HCT116 (cell line): ENCODE measurements at regions not wholly inside any gene's neighbourhood (a gene's known extent, or its start where the extent isn't known, plus 50 kb on each side); places are given as distances from the start of the nearest gene placed in this dataset.

Source experiments
- ATAC-seq: fragments of 200-7000 bp; cut with Tn5 transposase; 2 replicates; pipeline ENCODE4 v1.9.1; 2020; ENCODE audit warnings: mild to moderate bottlenecking, moderate library complexity
- BruUV-seq: library from RNA; stranded (reverse); fragments of 400-500 nt; replicated peaks from 2 replicates; lab custom pipeline; 2021; lab: Mats Ljungman, UMichigan
- CTCF ChIA-PET: fragments of 300-600 bp; sonication (Branson Sonifier 250); formaldehyde crosslinking; loops from one replicate; lab custom pipeline; 2021; ENCODE audit warnings: antibody characterized with exemption; lab: Charles Lee
- POLR2A ChIA-PET: fragments of 300-600, 350-600 bp; sonication (Branson Sonifier 250); formaldehyde crosslinking; loops from one replicate; lab custom pipeline; 2021; ENCODE audit warnings: antibody characterized with exemption; lab: Charles Lee
- RAD21 ChIA-PET, 2 experiments: fragments of 300-600 bp; sonication (Branson Sonifier 250); formaldehyde crosslinking; loops; one replicate each; lab custom pipeline; 2023; ENCODE audit warnings: low total read pairs in 2 of 2; ENCODE audit not compliant: uncharacterized antibody in 2 of 2, unreplicated experiment in 2 of 2, low non-redundant PET in 1 of 2; lab: Charles Lee
- DNase-seq: peaks from one replicate; pipeline ENCODE4 v3.0.0-alpha.2; 2010; ENCODE audit warnings: low read depth, low spot score
- H2AFZ ChIP-seq: fragments of 200-600 bp; shearing (Covaris generic), sonication (generic); 2 replicates; pipeline ENCODE4 v1.6.1; 2017; ENCODE audit warnings: low read depth, mixed run types, mixed read lengths, antibody characterized with exemption, low read length; ENCODE audit not compliant: poor library complexity, severe bottlenecking
- H3K27ac ChIP-seq: 2 replicates; pipeline ENCODE4 v1.5.1; 2012; ENCODE audit warnings: low read depth, low read length
- H3K27me3 ChIP-seq: fragments of 200-600 bp; sonication (generic); 2 replicates; pipeline ENCODE4 v1.6.1; 2016; ENCODE audit warnings: mixed run types, low read length, mixed read lengths; ENCODE audit not compliant: insufficient read depth
- H3K36me3 ChIP-seq, 2 experiments: fragments of 200-500 bp in 1 of 2; fragments of 200-600 bp in 1 of 2; sonication (Bioruptor generic) in 1 of 2; sonication (generic) in 1 of 2; 2 replicates each; pipeline versions ENCODE4 v1.5.1 to v1.6.1; 2014 to 2016; ENCODE audit warnings: low read length in 2 of 2, inconsistent platforms in 1 of 2, mixed read lengths in 1 of 2, mixed run types in 1 of 2; ENCODE audit not compliant: insufficient read depth in 2 of 2, control insufficient read depth in 1 of 2
- H3K4me1 ChIP-seq, 2 experiments: fragments of 200-600 bp in 1 of 2; sonication (generic) in 1 of 2; 2 replicates each; pipeline versions ENCODE4 v1.5.1 to v1.6.1; 2012 to 2017; ENCODE audit warnings: low read length in 2 of 2, inconsistent platforms in 1 of 2, mild to moderate bottlenecking in 1 of 2, mixed read lengths in 1 of 2, mixed run types in 1 of 2, moderate library complexity in 1 of 2; ENCODE audit not compliant: insufficient read depth in 2 of 2, control insufficient read depth in 1 of 2
- H3K4me2 ChIP-seq: fragments of 200-600 bp; sonication (generic); 2 replicates; pipeline ENCODE4 v1.6.1; 2017; ENCODE audit warnings: mixed run types, low read length, mixed read lengths
- H3K4me3 ChIP-seq, 2 experiments: fragments of 200-600 bp in 1 of 2; sonication (generic) in 1 of 2; replicated peaks in 1 of 2; 2 replicates each; pipeline ENCODE4 v1.5.1; 2011 to 2016; ENCODE audit warnings: low read length in 2 of 2, control low read depth in 1 of 2, low read depth in 1 of 2, mild to moderate bottlenecking in 1 of 2, mixed read lengths in 1 of 2, mixed run types in 1 of 2
- H3K79me2 ChIP-seq: fragments of 200-600 bp; sonication (generic); 2 replicates; pipeline ENCODE4 v1.6.1; 2017; ENCODE audit warnings: mild to moderate bottlenecking, mixed run types, low read length, moderate library complexity, mixed read lengths; ENCODE audit not compliant: insufficient read depth
- H3K9ac ChIP-seq: fragments of 200-600 bp; sonication (generic); 2 replicates; pipeline ENCODE4 v1.6.1; 2016; ENCODE audit warnings: low read length, mixed read lengths
- H3K9me2 ChIP-seq: fragments of 200-600 bp; sonication (generic), shearing (Covaris generic); 2 replicates; pipeline ENCODE4 v1.6.1; 2017; ENCODE audit warnings: mixed run types, mild to moderate bottlenecking, moderate library complexity; ENCODE audit not compliant: insufficient read depth
- H3K9me3 ChIP-seq, 2 experiments: fragments of 200-500 bp in 1 of 2; fragments of 200-600 bp in 1 of 2; sonication (Bioruptor generic) in 1 of 2; sonication (generic) in 1 of 2; 2 replicates each; pipeline ENCODE4 v1.6.1; 2014 to 2017; ENCODE audit warnings: low read length in 2 of 2, mixed read lengths in 2 of 2, inconsistent platforms in 1 of 2, low read depth in 1 of 2, mild to moderate bottlenecking in 1 of 2, mixed run types in 1 of 2, moderate library complexity in 1 of 2; ENCODE audit not compliant: control insufficient read depth in 1 of 2, insufficient read depth in 1 of 2
- H4K20me1 ChIP-seq: fragments of 200-600 bp; sonication (generic), shearing (Covaris generic); 2 replicates; pipeline ENCODE4 v1.6.1; 2017; ENCODE audit warnings: mixed run types, mild to moderate bottlenecking, moderate library complexity; ENCODE audit not compliant: insufficient read depth
- ATF3 ChIP-seq: IDR thresholded peaks from 2 replicates; pipeline ENCODE4 v1.6.1; 2012
- POLR2A ChIP-seq: IDR thresholded peaks from 2 replicates; pipeline ENCODE4 v1.7.0; 2011; ENCODE audit warnings: borderline replicate concordance; ENCODE audit not compliant: insufficient read depth, insufficient read length; ENCODE audit errors: extremely low read depth
- SP1 ChIP-seq: IDR thresholded peaks from 2 replicates; pipeline ENCODE4 v1.6.1; 2012; ENCODE audit warnings: low read depth
- TCF7L2 ChIP-seq: IDR thresholded peaks from 2 replicates; pipeline ENCODE4 v1.7.0; 2011; ENCODE audit warnings: borderline replicate concordance, inconsistent platforms; ENCODE audit not compliant: insufficient read depth, insufficient read length; ENCODE audit errors: extremely low read depth
- YY1 ChIP-seq: IDR thresholded peaks from 2 replicates; pipeline ENCODE4 v1.6.1; 2011; ENCODE audit warnings: low read length, low read depth, moderate library complexity, mild to moderate bottlenecking; ENCODE audit not compliant: insufficient replicate concordance; ENCODE audit errors: extremely low read depth
- ZNF274 ChIP-seq: fragments of 200-500 bp; sonication (Bioruptor generic); IDR thresholded peaks from 2 replicates; pipeline ENCODE4 v1.6.1; 2014; ENCODE audit warnings: mild to moderate bottlenecking, low read depth, low read length, inconsistent platforms
- intact Hi-C: fragments of 100-400 bp; cut with micrococcal nuclease; formaldehyde crosslinking; loops from 2 replicates; pipeline ENCODE4 v1.10.0; 2022
- TF ChIP-seq, protein P1 (sequence below), 3 experiments: fragments of 200-600 bp in 1 of 3; sonication (generic) in 1 of 3; IDR thresholded peaks in 2 of 3; conservative IDR thresholded peaks in 1 of 3; 2 replicates each; pipeline ENCODE4 v1.5.1; 2012 to 2017; ENCODE audit warnings: low read depth in 2 of 3, low read length in 2 of 3, antibody characterized with exemption in 1 of 3, borderline replicate concordance in 1 of 3, control low read depth in 1 of 3, mild to moderate bottlenecking in 1 of 3, mixed read lengths in 1 of 3, mixed run types in 1 of 3, moderate library complexity in 1 of 3; ENCODE audit not compliant: insufficient read depth in 1 of 3
- TF ChIP-seq, protein P2 (sequence below): IDR thresholded peaks from 2 replicates; pipeline ENCODE4 v1.6.1; 2011; ENCODE audit warnings: mild to moderate bottlenecking, low read length, moderate library complexity; ENCODE audit not compliant: insufficient replicate concordance; ENCODE audit errors: extremely low read depth

- ChIA-PET RAD21 (no interaction called here), CTCF (no interaction called here), POLR2A (no interaction called here)
- Histone ChIP-seq H4K20me1 (no peaks in the 10 kb centered on the region), H3K9me3 (peaks cover 0 to 10% of the 10 kb centered on the region in 2 experiments; a peak in 2 of 4 replicates), H3K4me2 (no peak overlapping the region), H3K9me2 (no peaks in the 10 kb centered on the region), H2AFZ (no peak overlapping the region), H3K27ac (no peak overlapping the region), H3K79me2 (no peaks in the 10 kb centered on the region), H3K36me3 (no peaks in the 10 kb centered on the region), H3K27me3 (no peaks in the 10 kb centered on the region), H3K4me1 (no peaks in the 10 kb centered on the region), H3K9ac (no peak overlapping the region), H3K4me3 (no peak overlapping the region)
- TF ChIP-seq, protein P1, sequence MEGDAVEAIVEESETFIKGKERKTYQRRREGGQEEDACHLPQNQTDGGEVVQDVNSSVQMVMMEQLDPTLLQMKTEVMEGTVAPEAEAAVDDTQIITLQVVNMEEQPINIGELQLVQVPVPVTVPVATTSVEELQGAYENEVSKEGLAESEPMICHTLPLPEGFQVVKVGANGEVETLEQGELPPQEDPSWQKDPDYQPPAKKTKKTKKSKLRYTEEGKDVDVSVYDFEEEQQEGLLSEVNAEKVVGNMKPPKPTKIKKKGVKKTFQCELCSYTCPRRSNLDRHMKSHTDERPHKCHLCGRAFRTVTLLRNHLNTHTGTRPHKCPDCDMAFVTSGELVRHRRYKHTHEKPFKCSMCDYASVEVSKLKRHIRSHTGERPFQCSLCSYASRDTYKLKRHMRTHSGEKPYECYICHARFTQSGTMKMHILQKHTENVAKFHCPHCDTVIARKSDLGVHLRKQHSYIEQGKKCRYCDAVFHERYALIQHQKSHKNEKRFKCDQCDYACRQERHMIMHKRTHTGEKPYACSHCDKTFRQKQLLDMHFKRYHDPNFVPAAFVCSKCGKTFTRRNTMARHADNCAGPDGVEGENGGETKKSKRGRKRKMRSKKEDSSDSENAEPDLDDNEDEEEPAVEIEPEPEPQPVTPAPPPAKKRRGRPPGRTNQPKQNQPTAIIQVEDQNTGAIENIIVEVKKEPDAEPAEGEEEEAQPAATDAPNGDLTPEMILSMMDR (IDR thresholded peaks at IDR 0.05 in 2 of 3, conservative IDR thresholded peaks at IDR 0.05 in 1 of 3; ENCODE audit: borderline replicate concordance in 1 of 3, insufficient read depth in 1 of 3, low read depth in 2 of 3, low read length in 2 of 3), result no peak
- TF ChIP-seq, protein P2, sequence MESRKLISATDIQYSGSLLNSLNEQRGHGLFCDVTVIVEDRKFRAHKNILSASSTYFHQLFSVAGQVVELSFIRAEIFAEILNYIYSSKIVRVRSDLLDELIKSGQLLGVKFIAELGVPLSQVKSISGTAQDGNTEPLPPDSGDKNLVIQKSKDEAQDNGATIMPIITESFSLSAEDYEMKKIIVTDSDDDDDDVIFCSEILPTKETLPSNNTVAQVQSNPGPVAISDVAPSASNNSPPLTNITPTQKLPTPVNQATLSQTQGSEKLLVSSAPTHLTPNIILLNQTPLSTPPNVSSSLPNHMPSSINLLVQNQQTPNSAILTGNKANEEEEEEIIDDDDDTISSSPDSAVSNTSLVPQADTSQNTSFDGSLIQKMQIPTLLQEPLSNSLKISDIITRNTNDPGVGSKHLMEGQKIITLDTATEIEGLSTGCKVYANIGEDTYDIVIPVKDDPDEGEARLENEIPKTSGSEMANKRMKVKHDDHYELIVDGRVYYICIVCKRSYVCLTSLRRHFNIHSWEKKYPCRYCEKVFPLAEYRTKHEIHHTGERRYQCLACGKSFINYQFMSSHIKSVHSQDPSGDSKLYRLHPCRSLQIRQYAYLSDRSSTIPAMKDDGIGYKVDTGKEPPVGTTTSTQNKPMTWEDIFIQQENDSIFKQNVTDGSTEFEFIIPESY, result no peak
- TF ChIP-seq TCF7L2 (no peak), YY1 (no peak), SP1 (no peak), POLR2A (no peak), ZNF274 (no peak), ATF3 (no peak)
- intact Hi-C loops, result no loop called here
- ATAC-seq (no peak), DNase-seq (no peak)
- BruUV-seq, result no TSS peak
Measured at GRCh38 chr13:57991041-57991440, 359.5 kb downstream of the PCDH17 start.
